ENCODE measurements at regions not wholly inside any gene's neighbourhood (a gene's known extent, or its start where the extent isn't known, plus 50 kb on each side); places are given as distances from the start of the nearest gene placed in this dataset.

DNA sequence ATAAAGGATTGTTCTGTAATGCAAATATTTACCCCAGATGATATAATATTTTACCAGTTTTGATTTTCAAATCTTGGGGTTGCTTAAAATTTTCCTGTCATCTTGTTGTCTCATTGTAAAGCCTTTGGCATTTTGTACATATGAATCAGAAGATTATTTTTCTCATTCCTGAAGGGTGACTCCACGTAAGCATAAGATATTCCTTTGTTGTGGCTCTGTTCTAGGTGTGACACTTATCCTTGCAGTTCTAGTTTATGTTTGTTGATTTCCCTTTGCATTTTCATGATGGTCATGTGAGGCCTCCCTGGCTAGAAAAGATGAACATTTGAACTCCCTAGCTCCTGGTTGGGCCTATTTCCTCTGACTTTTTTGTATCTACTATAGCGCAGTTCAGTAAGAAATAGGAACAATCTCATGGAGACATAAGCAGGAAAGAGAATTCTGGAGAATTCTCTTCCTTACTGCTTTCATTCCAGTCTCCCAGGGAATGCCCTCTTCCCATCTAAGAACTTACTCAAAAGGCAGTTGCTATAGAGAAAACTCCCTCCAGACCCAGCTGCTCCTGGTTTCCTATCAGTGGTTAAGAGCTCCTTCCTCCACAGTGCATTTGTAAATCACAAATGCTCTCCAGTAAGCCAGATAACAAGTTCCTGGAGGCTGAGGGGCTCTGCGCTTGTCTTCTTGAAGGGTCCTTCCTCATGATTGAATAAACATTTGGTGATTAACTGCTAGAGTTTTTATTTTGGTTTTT, 124.7 kb downstream of the WNT5A start:
- no peak overlapping the region for H3K4me3 ChIP-seq (ENCODE audit: low read length)
- no peak overlapping the region for H3K27ac ChIP-seq (ENCODE audit: low read length)
- H3K9me3 ChIP-seq (ENCODE audit: low read length): no peaks in the 10 kb centered on the region
- ATAC-seq (peak; percentile 78), DNase-seq (peak; percentile 80)
- no TSS peak for BruUV-seq (replicated peaks)
- ChIA-PET CTCF (no interaction called here), POLR2A (ENCODE audit: unreplicated experiment) (no interaction called here)
- H3K79me2 ChIP-seq (ENCODE audit: low read length): no peaks in the 10 kb centered on the region
- H3K9ac ChIP-seq (ENCODE audit: low read length): no peak overlapping the region
- 0 out of 2 replicates have a peak overlapping the region, but pooled peaks have one; percentile 1 for H3K4me2 ChIP-seq (ENCODE audit: low read length)
- no peaks in the 10 kb centered on the region for H3K27me3 ChIP-seq (ENCODE audit: low read length)
- H3K4me1 ChIP-seq (ENCODE audit: insufficient read depth, low read length): peaks cover 15% of the 10 kb centered on the region
- TF ChIP-seq EZH2 (IDR thresholded peaks at IDR 0.05; ENCODE audit: low read length, unreplicated experiment) (no peak), EZH2phosphoT487 (IDR thresholded peaks at IDR 0.05; ENCODE audit: borderline replicate concordance, low read length) (no peak)
- TF ChIP-seq, protein P1, sequence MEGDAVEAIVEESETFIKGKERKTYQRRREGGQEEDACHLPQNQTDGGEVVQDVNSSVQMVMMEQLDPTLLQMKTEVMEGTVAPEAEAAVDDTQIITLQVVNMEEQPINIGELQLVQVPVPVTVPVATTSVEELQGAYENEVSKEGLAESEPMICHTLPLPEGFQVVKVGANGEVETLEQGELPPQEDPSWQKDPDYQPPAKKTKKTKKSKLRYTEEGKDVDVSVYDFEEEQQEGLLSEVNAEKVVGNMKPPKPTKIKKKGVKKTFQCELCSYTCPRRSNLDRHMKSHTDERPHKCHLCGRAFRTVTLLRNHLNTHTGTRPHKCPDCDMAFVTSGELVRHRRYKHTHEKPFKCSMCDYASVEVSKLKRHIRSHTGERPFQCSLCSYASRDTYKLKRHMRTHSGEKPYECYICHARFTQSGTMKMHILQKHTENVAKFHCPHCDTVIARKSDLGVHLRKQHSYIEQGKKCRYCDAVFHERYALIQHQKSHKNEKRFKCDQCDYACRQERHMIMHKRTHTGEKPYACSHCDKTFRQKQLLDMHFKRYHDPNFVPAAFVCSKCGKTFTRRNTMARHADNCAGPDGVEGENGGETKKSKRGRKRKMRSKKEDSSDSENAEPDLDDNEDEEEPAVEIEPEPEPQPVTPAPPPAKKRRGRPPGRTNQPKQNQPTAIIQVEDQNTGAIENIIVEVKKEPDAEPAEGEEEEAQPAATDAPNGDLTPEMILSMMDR (conservative IDR thresholded peaks at IDR 0.05; ENCODE audit: low read depth, low read length): no peak
- H3K9me2 ChIP-seq (replicated peaks; ENCODE audit: low read length): no peaks in the 10 kb centered on the region
- H2AFZ ChIP-seq (ENCODE audit: low read length): no peak overlapping the region
- H3F3A ChIP-seq (ENCODE audit: low read length, unreplicated experiment): no peaks in the 10 kb centered on the region
- intact Hi-C loops (cut with micrococcal nuclease): loop anchor here (1.0 kb wide), 1 partner anchor 32 kb away; no protein-coding TSS in a partner anchor
- H3K36me3 ChIP-seq (ENCODE audit: low read depth, low read length): no peaks in the 10 kb centered on the region
- no peaks in the 10 kb centered on the region for H4K20me1 ChIP-seq (ENCODE audit: low read length)

DNA sequence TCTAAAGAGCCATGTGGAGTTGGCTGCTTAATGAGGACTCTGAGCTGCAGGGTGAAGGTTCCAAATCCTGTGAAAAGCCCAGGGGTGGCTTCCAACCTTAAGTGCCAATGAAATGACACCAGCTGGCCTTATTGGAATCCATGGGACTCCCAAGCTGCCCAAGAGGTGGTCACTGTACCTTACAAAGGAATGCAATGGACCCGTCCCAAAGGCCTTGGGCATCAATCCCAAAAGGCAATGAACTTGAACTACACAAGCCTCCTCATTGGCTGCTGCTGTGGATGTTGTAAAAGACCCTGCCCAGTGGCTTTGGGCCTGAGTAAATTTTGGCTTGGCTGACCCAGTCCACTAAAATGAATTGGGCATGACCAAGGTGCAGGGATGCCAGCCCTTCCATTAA, 129.3 kb downstream of the WNT5A start:
- no peaks in the 10 kb centered on the region for H3F3A ChIP-seq (ENCODE audit: low read length, unreplicated experiment)
- intact Hi-C loops (cut with micrococcal nuclease): no loop called here
- BruUV-seq (replicated peaks): no TSS peak
- TF ChIP-seq, protein P1 (conservative IDR thresholded peaks at IDR 0.05; ENCODE audit: low read depth, low read length): no peak
- TF ChIP-seq EZH2phosphoT487 (IDR thresholded peaks at IDR 0.05; ENCODE audit: borderline replicate concordance, low read length): no peak
- TF ChIP-seq EZH2 (IDR thresholded peaks at IDR 0.05; ENCODE audit: low read length, unreplicated experiment): no peak
- ChIA-PET CTCF (no interaction called here), POLR2A (ENCODE audit: unreplicated experiment) (no interaction called here)
- no peak overlapping the region for H3K27ac ChIP-seq (ENCODE audit: low read length)
- ATAC-seq: no peak
- no peaks in the 10 kb centered on the region for H3K27me3 ChIP-seq (ENCODE audit: low read length)
- H4K20me1 ChIP-seq (ENCODE audit: low read length): no peaks in the 10 kb centered on the region
- no peaks in the 10 kb centered on the region for H3K79me2 ChIP-seq (ENCODE audit: low read length)
- no peak overlapping the region for H3K4me3 ChIP-seq (ENCODE audit: low read length)
- H3K9ac ChIP-seq (ENCODE audit: low read length): no peak overlapping the region
- H3K4me1 ChIP-seq (ENCODE audit: insufficient read depth, low read length): peaks cover 13% of the 10 kb centered on the region
- H3K4me2 ChIP-seq (ENCODE audit: low read length): no peak overlapping the region
- H3K9me2 ChIP-seq (replicated peaks; ENCODE audit: low read length): no peaks in the 10 kb centered on the region
- no peaks in the 10 kb centered on the region for H3K36me3 ChIP-seq (ENCODE audit: low read depth, low read length)
- no peak overlapping the region for H2AFZ ChIP-seq (ENCODE audit: low read length)
- DNase-seq: no peak
- H3K9me3 ChIP-seq (ENCODE audit: low read length): no peaks in the 10 kb centered on the region

GRCh38 chr3:55352668-55353067, 134.4 kb downstream of the WNT5A start:
- no peaks in the 10 kb centered on the region for H3K4me1 ChIP-seq (ENCODE audit: insufficient read depth, low read length)
- BruUV-seq (replicated peaks): no TSS peak
- no peaks in the 10 kb centered on the region for H3K9me3 ChIP-seq (ENCODE audit: low read length)
- H3K4me2 ChIP-seq (ENCODE audit: low read length): no peak overlapping the region
- no peak overlapping the region for H2AFZ ChIP-seq (ENCODE audit: low read length)
- H3K27me3 ChIP-seq (ENCODE audit: low read length): no peaks in the 10 kb centered on the region
- H3K36me3 ChIP-seq (ENCODE audit: low read depth, low read length): no peaks in the 10 kb centered on the region
- H3K79me2 ChIP-seq (ENCODE audit: low read length): no peaks in the 10 kb centered on the region
- H3K9me2 ChIP-seq (replicated peaks; ENCODE audit: low read length): no peaks in the 10 kb centered on the region
- TF ChIP-seq EZH2 (IDR thresholded peaks at IDR 0.05; ENCODE audit: low read length, unreplicated experiment) (no peak), EZH2phosphoT487 (IDR thresholded peaks at IDR 0.05; ENCODE audit: borderline replicate concordance, low read length) (no peak)
- TF ChIP-seq, protein P1 (conservative IDR thresholded peaks at IDR 0.05; ENCODE audit: low read depth, low read length): no peak
- no peak overlapping the region for H3K9ac ChIP-seq (ENCODE audit: low read length)
- no peaks in the 10 kb centered on the region for H3F3A ChIP-seq (ENCODE audit: low read length, unreplicated experiment)
- intact Hi-C loops (cut with micrococcal nuclease): no loop called here
- H3K4me3 ChIP-seq (ENCODE audit: low read length): no peak overlapping the region
- CTCF ChIA-PET: no interaction called here
- no peak overlapping the region for H3K27ac ChIP-seq (ENCODE audit: low read length)
- POLR2A ChIA-PET (ENCODE audit: unreplicated experiment): no interaction called here
- no peaks in the 10 kb centered on the region for H4K20me1 ChIP-seq (ENCODE audit: low read length)
- ATAC-seq (no peak), DNase-seq (no peak)

All from PC-3 (cell line).